Fibroblast of lung (primary cell): ENCODE measurements at regions not wholly inside any gene's neighbourhood (a gene's known extent, or its start where the extent isn't known, plus 50 kb on each side); places are given as distances from the start of the nearest gene placed in this dataset.
A peak's percentile ranks its signal among the peaks of the same experiment; 100 is the strongest.

Source experiments
- DNase-seq, 2 donors: peaks; one replicate each; pipeline versions ENCODE4 v3.0.0 to v3.0.0-alpha.2; 2010; ENCODE audit warnings: low read depth in 2 of 2
- H2AFZ ChIP-seq: 2 replicates; pipeline ENCODE4 v1.5.1; 2012; ENCODE audit warnings: low read length, control low read depth, inconsistent platforms
- H3K27ac ChIP-seq: 2 replicates; pipeline ENCODE4 v1.5.1; 2011; ENCODE audit warnings: low read length, control low read depth; ENCODE audit not compliant: insufficient read depth
- H3K27me3 ChIP-seq: 2 replicates; pipeline ENCODE4 v1.5.1; 2011; ENCODE audit warnings: mild to moderate bottlenecking, low read length; ENCODE audit not compliant: control insufficient read depth, insufficient read depth
- H3K36me3 ChIP-seq: 2 replicates; pipeline ENCODE4 v1.5.1; 2011; ENCODE audit warnings: low read length; ENCODE audit not compliant: control insufficient read depth, insufficient read depth
- H3K4me1 ChIP-seq: 2 replicates; pipeline ENCODE4 v1.5.1; 2011; ENCODE audit warnings: low read length; ENCODE audit not compliant: control insufficient read depth, insufficient read depth; ENCODE audit errors: extremely low read depth
- H3K4me2 ChIP-seq: 2 replicates; pipeline ENCODE4 v1.5.1; 2011; ENCODE audit warnings: low read length, control low read depth; ENCODE audit not compliant: insufficient read depth; ENCODE audit errors: extremely low read depth
- H3K4me3 ChIP-seq, 4 experiments: fragments of 200-600 bp in 1 of 4; sonication (generic) in 1 of 4; replicated peaks in 1 of 4; 2 replicates each; pipeline ENCODE4 v1.5.1; 2011 to 2016; ENCODE audit warnings: low read length in 4 of 4, low read depth in 3 of 4, mild to moderate bottlenecking in 3 of 4, control low read depth in 2 of 4, inconsistent platforms in 1 of 4, mixed read lengths in 1 of 4; ENCODE audit not compliant: insufficient read depth in 1 of 4; ENCODE audit errors: control extremely low read depth in 1 of 4
- H3K79me2 ChIP-seq: 2 replicates; pipeline ENCODE4 v1.5.1; 2012; ENCODE audit warnings: mild to moderate bottlenecking, low read length, inconsistent platforms; ENCODE audit not compliant: control insufficient read depth, insufficient read depth
- H3K9ac ChIP-seq: 2 replicates; pipeline ENCODE4 v1.5.1; 2011; ENCODE audit warnings: mild to moderate bottlenecking, low read length, control low read depth; ENCODE audit not compliant: insufficient read depth
- H3K9me3 ChIP-seq: 2 replicates; pipeline ENCODE4 v1.5.1; 2012; ENCODE audit warnings: low read depth, low read length; ENCODE audit not compliant: control insufficient read depth, insufficient read depth
- H4K20me1 ChIP-seq: 2 replicates; pipeline ENCODE4 v1.5.1; 2011; ENCODE audit warnings: low read length; ENCODE audit not compliant: control insufficient read depth, insufficient read depth; ENCODE audit errors: extremely low read depth
- CTCF ChIP-seq, 2 donors: IDR thresholded peaks in 1 of 2; conservative IDR thresholded peaks in 1 of 2; 1 replicate in 1 of 2; 2 replicates in 1 of 2; pipeline ENCODE4 v1.5.1; 2011 to 2012; ENCODE audit warnings: low read length in 2 of 2, control low read depth in 1 of 2, inconsistent platforms in 1 of 2, low read depth in 1 of 2, mild to moderate bottlenecking in 1 of 2
- EZH2 ChIP-seq: IDR thresholded peaks from 2 replicates; pipeline ENCODE4 v1.5.1; 2012; ENCODE audit warnings: low read length, control low read depth, mild to moderate bottlenecking; ENCODE audit errors: missing control alignments

DNA sequence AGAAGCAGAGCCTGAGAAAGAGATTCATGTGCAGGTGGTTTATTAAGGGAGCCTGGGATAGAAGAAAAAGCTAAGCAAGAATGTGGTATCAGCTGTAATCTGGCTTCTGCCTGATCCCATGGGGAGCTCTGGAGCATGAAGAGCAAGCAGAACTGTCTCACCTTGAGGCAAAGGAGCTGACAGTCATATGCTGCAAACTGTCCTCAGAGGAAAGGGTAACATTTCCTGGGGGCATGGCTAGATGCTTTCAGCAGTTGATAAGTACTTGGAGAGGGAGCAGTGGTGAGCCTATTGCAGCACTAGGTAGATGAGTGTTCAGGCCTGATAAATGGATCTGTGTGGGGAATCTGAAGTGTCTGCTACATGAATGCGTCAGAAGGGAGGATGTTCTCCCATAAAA lies 621.5 kb upstream of the BTBD3 start:
- H3K4me3 ChIP-seq: no peak overlapping the region
- H3K9me3 ChIP-seq: no peaks in the 10 kb centered on the region
- no peak for DNase-seq
- H3K27me3 ChIP-seq: no peaks in the 10 kb centered on the region
- TF ChIP-seq EZH2: no peak
- no peak for TF ChIP-seq CTCF (conservative IDR thresholded peaks at IDR 0.05 in 1 of 2, IDR thresholded peaks at IDR 0.05 in 1 of 2; ENCODE audit: low read depth in 1 of 2, low read length in 2 of 2)
- no peak overlapping the region for H3K9ac ChIP-seq
- no peaks in the 10 kb centered on the region for H4K20me1 ChIP-seq
- no peak overlapping the region for H2AFZ ChIP-seq
- no peaks in the 10 kb centered on the region for H3K79me2 ChIP-seq
- no peaks in the 10 kb centered on the region for H3K4me1 ChIP-seq
- no peaks in the 10 kb centered on the region for H3K36me3 ChIP-seq
- no peak overlapping the region for H3K27ac ChIP-seq
- H3K4me2 ChIP-seq: no peak overlapping the region

DNA sequence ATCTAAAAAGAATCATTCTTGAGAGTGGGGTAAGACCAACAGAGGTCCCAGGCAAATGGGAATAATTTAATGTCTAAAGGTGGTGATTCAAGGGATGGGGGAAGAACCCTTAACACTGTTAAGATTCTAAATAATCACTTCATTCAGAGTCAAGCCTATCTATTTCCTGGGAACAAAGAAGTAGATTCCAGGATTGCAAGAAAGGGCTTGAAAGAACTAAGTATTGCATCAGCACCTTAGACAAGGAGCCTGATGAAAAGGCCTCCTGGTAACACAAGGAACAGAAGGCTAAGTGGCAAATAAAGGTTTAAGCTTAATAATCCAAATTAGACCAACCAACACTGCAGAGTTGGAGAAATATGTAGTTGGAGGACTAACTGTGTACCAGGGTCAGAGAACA lies 620.7 kb upstream of the BTBD3 start:
- Histone ChIP-seq H2AFZ (no peak overlapping the region), H3K27me3 (no peaks in the 10 kb centered on the region), H3K36me3 (no peaks in the 10 kb centered on the region), H3K4me1 (no peaks in the 10 kb centered on the region), H3K9ac (no peak overlapping the region), H3K9me3 (no peaks in the 10 kb centered on the region), H3K4me3 (no peak overlapping the region), H3K4me2 (no peak overlapping the region), H4K20me1 (no peaks in the 10 kb centered on the region), H3K27ac (no peak overlapping the region), H3K79me2 (no peaks in the 10 kb centered on the region)
- peak in 1 of 2 donors; percentile 7 for DNase-seq
- TF ChIP-seq EZH2 (no peak), CTCF (conservative IDR thresholded peaks at IDR 0.05 in 1 of 2, IDR thresholded peaks at IDR 0.05 in 1 of 2; ENCODE audit: low read depth in 1 of 2, low read length in 2 of 2) (no peak)

DNA sequence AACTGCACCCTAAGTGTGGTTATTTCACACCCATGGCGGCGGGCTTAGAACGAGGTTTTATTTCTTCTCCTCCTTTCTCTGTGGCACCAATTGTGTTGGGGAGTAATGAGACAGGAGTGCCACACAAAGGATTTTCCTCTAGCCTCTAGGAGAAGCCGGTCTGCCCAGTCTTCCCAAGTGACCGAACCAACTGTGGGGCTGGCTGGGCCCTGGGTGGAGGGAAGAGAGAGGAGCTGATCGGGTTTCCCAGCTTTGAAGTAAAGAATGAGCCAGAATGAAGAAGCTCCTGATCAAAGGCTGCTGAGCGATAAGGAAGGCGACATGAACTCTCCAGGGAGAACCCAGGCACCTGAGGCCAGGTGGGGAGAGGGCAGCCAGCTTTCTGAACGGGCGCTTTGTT lies 616.0 kb upstream of the BTBD3 start:
- TF ChIP-seq CTCF (conservative IDR thresholded peaks at IDR 0.05 in 1 of 2, IDR thresholded peaks at IDR 0.05 in 1 of 2; ENCODE audit: low read depth in 1 of 2, low read length in 2 of 2) (no peak), EZH2 (no peak)

More for the DNA sequence above, 616.0 kb upstream of the BTBD3 start:
- no peaks in the 10 kb centered on the region for H3K4me1 ChIP-seq
- H3K4me3 ChIP-seq: no peak overlapping the region
- H3K27ac ChIP-seq: no peak overlapping the region
- no peaks in the 10 kb centered on the region for H3K36me3 ChIP-seq
- no peaks in the 10 kb centered on the region for H3K9me3 ChIP-seq
- no peak for DNase-seq
- no peaks in the 10 kb centered on the region for H3K79me2 ChIP-seq
- H3K4me2 ChIP-seq: no peak overlapping the region
- no peak overlapping the region for H3K9ac ChIP-seq
- no peaks in the 10 kb centered on the region for H3K27me3 ChIP-seq
- no peaks in the 10 kb centered on the region for H4K20me1 ChIP-seq
- H2AFZ ChIP-seq: no peak overlapping the region
